Osteoblast (primary cell): ENCODE measurements at regions not wholly inside any gene's neighbourhood (a gene's known extent, or its start where the extent isn't known, plus 50 kb on each side); places are given as distances from the start of the nearest gene placed in this dataset.
"Not testable (repeated sequence)": the region's sequence is repeated elsewhere in the genome, so short reads cannot be mapped to it uniquely, and the experiment has no call there.

ENCODE experiments used
- DNase-seq: peaks from one replicate; pipeline ENCODE4 v3.0.0; 2011; ENCODE audit warnings: low spot score, mixed read lengths; ENCODE audit not compliant: insufficient read length; ENCODE audit errors: missing footprints
- H2AFZ ChIP-seq: 2 replicates; pipeline ENCODE4 v1.6.0; 2011; ENCODE audit warnings: mild to moderate bottlenecking, low read length
- H3K27ac ChIP-seq: 2 replicates; pipeline ENCODE4 v1.5.1; 2011; ENCODE audit warnings: mild to moderate bottlenecking, low read depth, low read length, moderate library complexity
- H3K27me3 ChIP-seq: 2 replicates; pipeline ENCODE4 v1.6.0; 2012; ENCODE audit warnings: mild to moderate bottlenecking, control low read depth, inconsistent platforms, low read length, moderate library complexity; ENCODE audit not compliant: insufficient read depth
- H3K36me3 ChIP-seq: 2 replicates; pipeline ENCODE4 v1.5.1; 2011; ENCODE audit warnings: mild to moderate bottlenecking, low read length, control low read depth, moderate library complexity; ENCODE audit not compliant: insufficient read depth
- H3K4me1 ChIP-seq: 2 replicates; pipeline ENCODE4 v1.5.1; 2011; ENCODE audit warnings: mild to moderate bottlenecking, low read length, control low read depth, moderate library complexity; ENCODE audit not compliant: insufficient read depth
- H3K4me2 ChIP-seq: 2 replicates; pipeline ENCODE4 v1.6.0; 2011; ENCODE audit warnings: mild to moderate bottlenecking, low read length; ENCODE audit not compliant: insufficient read depth
- H3K4me3 ChIP-seq: fragments of 200-600 bp; sonication (generic); 3 replicates; pipeline ENCODE4 v1.5.1; 2012; ENCODE audit warnings: mild to moderate bottlenecking, low read length, inconsistent platforms; ENCODE audit not compliant: insufficient read depth
- H3K79me2 ChIP-seq: 2 replicates; pipeline ENCODE4 v1.6.0; 2012; ENCODE audit warnings: mild to moderate bottlenecking, low read length, control low read depth, inconsistent platforms; ENCODE audit not compliant: insufficient read depth
- H3K9me3 ChIP-seq: 2 replicates; pipeline ENCODE4 v1.5.1; 2011; ENCODE audit warnings: low read depth, low read length, control low read depth
- H4K20me1 ChIP-seq: 2 replicates; pipeline ENCODE4 v1.6.0; 2012; ENCODE audit warnings: mild to moderate bottlenecking, low read length, control low read depth; ENCODE audit not compliant: insufficient read depth
- TF ChIP-seq, protein P1 (sequence below): IDR thresholded peaks from 2 replicates; pipeline ENCODE4 v1.5.1; 2011; ENCODE audit warnings: mild to moderate bottlenecking, low read depth, low read length, moderate library complexity; ENCODE audit errors: extremely low read depth

GRCh38 chr9:79492092-79493009 lies 79.4 kb upstream of the TLE4 start:
- H3K79me2 ChIP-seq: no peaks in the 10 kb centered on the region
- TF ChIP-seq, protein P1, sequence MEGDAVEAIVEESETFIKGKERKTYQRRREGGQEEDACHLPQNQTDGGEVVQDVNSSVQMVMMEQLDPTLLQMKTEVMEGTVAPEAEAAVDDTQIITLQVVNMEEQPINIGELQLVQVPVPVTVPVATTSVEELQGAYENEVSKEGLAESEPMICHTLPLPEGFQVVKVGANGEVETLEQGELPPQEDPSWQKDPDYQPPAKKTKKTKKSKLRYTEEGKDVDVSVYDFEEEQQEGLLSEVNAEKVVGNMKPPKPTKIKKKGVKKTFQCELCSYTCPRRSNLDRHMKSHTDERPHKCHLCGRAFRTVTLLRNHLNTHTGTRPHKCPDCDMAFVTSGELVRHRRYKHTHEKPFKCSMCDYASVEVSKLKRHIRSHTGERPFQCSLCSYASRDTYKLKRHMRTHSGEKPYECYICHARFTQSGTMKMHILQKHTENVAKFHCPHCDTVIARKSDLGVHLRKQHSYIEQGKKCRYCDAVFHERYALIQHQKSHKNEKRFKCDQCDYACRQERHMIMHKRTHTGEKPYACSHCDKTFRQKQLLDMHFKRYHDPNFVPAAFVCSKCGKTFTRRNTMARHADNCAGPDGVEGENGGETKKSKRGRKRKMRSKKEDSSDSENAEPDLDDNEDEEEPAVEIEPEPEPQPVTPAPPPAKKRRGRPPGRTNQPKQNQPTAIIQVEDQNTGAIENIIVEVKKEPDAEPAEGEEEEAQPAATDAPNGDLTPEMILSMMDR: no peak
- no peaks in the 10 kb centered on the region for H3K27me3 ChIP-seq
- H3K36me3 ChIP-seq: no peaks in the 10 kb centered on the region
- no peak overlapping the region for H3K4me2 ChIP-seq
- H2AFZ ChIP-seq: no peak overlapping the region
- peaks cover 15% of the 10 kb centered on the region for H3K4me1 ChIP-seq
- no peak for DNase-seq
- no peak overlapping the region for H3K27ac ChIP-seq
- H4K20me1 ChIP-seq: no peaks in the 10 kb centered on the region
- no peak overlapping the region for H3K4me3 ChIP-seq
- no peaks in the 10 kb centered on the region for H3K9me3 ChIP-seq

DNA sequence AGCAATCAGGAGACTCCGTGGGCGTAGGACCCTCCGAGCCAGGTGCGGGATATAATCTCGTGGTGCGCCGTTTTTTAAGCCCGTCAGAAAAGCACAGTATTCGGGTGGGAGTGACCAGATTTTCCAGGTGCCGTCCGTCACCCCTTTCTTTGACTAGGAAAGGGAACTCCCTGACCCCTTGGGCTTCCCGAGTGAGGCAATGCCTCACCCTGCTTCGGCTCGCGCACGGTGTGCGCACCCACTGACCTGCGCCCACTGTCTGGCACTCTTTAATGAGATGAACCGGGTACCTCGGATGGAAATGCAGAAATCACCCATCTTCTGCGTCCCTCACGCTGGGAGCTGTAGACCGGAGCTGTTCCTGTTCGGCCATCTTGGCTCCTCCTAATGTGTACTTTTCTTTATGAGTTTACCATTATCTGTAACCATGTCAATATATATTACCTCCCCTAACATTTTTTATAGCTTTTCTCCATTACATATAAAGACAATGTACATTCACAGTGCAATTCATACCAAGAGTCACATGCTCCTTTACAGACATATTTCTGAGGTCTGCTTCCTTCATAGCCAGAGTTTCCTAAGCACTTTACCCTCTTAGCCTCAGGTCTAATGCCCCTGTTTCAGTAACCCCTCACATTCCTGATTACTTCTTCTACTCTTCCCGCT lies 71.4 kb upstream of the TLE4 start:
- not testable (repeated sequence) for H3K4me3 ChIP-seq, H3K4me1 ChIP-seq, DNase-seq

DNA sequence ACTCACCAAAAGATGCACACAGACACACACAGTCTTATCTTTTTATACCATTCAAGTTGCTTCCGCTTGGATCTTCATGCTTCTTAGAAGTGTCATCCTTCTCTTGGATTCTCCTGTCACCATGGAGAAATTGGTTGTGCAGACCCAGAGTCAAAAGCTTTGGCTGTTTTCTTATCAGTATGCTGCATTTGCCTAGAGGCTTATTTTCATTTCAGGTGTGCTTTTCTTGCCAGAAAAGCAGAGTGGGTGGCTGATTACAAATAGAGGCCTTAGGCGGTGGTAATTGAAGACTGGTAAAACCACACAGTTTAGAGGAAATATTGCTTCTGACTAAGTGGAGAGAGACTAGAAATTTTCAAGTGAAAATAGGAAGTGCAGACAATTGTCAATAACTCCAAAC lies 70.2 kb upstream of the TLE4 start:
- no peaks in the 10 kb centered on the region for H3K36me3 ChIP-seq
- H3K79me2 ChIP-seq: no peaks in the 10 kb centered on the region
- H3K4me2 ChIP-seq: no peak overlapping the region
- H2AFZ ChIP-seq: no peak overlapping the region
- H3K27ac ChIP-seq: no peak overlapping the region
- H4K20me1 ChIP-seq: no peaks in the 10 kb centered on the region
- TF ChIP-seq, protein P1: no peak
- H3K9me3 ChIP-seq: no peaks in the 10 kb centered on the region
- H3K4me3 ChIP-seq: no peak overlapping the region
- DNase-seq: no peak
- H3K27me3 ChIP-seq: no peaks in the 10 kb centered on the region
- H3K4me1 ChIP-seq: no peaks in the 10 kb centered on the region

More for the DNA sequence above, 71.4 kb upstream of the TLE4 start:
- H3K4me2 ChIP-seq, H3K27me3 ChIP-seq, H3K9me3 ChIP-seq, H3K27ac ChIP-seq, H2AFZ ChIP-seq, H3K36me3 ChIP-seq, H3K79me2 ChIP-seq, H4K20me1 ChIP-seq: not testable (repeated sequence)

- no peak overlapping the region for H3K4me3 ChIP-seq
- no peak for DNase-seq
- no peaks in the 10 kb centered on the region for H3K9me3 ChIP-seq
- H3K36me3 ChIP-seq: no peaks in the 10 kb centered on the region
- TF ChIP-seq, protein P1: no peak
- H3K27ac ChIP-seq: no peak overlapping the region
- H3K79me2 ChIP-seq: no peaks in the 10 kb centered on the region
- H4K20me1 ChIP-seq: no peaks in the 10 kb centered on the region
- no peaks in the 10 kb centered on the region for H3K4me1 ChIP-seq
- H3K27me3 ChIP-seq: no peaks in the 10 kb centered on the region
- no peak overlapping the region for H3K4me2 ChIP-seq
- H2AFZ ChIP-seq: no peak overlapping the region
Observed at GRCh38 chr9:79507801-79508200, 64.0 kb upstream of the TLE4 start.
